Right kidney (tissue), 1 donor: ENCODE measurements at regions not wholly inside any gene's neighbourhood (a gene's known extent, or its start where the extent isn't known, plus 50 kb on each side); places are given as distances from the start of the nearest gene placed in this dataset.

Experiments
- DNase-seq: peaks from one replicate; pipeline ENCODE4 v3.0.0-alpha.2; 2016

DNA sequence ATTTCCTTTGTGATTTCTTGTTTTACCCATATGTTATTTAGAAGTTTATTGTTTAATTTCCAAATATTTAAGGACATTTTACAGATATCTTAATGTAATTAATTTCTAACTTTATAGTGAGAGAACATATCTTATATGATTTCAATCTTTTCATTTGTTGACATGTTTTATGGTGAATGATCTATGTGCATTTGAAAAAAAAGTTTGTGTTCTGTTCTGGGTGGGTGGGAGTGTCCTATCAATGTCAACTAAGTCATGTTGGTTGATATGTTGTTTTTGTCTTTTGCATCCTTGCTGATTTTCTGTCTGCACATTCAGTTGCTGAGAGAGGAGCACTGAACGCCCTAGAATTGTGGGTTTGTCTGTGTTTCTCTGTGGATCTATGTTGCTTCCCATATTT is 50.3 kb upstream of the CBFA2T3 start:
- DNase-seq = no peak

GRCh38 chr16:89031715-89032659 is 55.0 kb upstream of the CBFA2T3 start:
- DNase-seq = no peak

- DNase-seq = no peak
Measured at GRCh38 chr16:89033304-89033703, 56.3 kb upstream of the CBFA2T3 start.

DNA sequence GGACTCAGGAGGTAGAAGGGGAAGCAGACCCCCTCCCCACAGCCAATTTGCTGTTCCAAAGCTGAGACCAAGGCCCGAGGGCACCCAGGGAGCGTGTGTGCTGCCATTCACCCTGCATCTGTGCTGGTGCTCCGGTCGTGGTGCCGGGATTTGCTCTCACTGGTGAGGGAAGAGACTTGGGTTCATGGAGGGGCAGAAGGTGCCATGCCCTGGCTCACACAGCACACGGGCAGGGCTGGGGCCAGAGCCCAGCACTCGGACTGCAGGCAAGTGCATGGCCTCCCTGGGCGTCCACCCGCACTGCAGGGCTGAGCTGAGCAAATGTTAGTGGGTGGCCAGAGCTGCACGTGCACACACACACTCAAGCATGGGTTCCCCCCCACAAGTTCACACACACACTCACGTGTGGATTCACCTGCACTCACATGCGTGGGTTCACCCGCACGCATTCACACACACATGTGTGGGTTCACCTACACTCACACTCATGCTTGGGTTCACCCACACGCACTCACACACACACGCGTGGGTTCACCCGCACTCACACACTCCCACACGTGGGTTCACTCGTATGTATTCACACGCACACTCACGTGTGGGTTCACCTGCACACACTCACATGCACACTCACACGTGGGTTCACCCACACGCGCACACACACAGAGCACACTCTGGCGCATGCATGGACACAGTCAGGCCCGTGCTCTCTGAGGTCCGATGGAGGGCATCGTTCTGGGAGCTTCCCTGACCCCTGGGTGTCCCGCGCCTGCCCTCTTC is 57.0 kb upstream of the CBFA2T3 start:
- DNase-seq = no peak

DNA sequence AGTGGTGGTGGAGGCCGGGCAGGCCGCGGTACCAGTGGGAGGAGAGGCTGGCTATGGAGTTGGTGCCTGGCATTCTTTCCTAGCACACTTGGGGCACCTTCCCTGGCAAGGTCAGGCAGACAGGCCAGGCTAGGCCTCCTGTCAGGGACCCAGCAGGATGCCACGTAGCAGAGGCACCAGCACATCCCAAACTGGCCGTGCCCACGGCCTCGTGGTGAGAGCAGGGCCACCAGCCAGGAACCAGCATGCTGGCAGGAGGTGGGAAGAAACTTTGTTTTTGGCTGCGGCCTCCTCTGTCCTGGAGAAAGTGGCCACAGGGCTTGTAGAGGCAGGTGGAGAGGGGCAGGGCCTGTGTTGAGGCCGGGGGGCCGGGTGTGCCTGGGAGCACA is 57.6 kb upstream of the CBFA2T3 start:
- no peak for DNase-seq

DNA sequence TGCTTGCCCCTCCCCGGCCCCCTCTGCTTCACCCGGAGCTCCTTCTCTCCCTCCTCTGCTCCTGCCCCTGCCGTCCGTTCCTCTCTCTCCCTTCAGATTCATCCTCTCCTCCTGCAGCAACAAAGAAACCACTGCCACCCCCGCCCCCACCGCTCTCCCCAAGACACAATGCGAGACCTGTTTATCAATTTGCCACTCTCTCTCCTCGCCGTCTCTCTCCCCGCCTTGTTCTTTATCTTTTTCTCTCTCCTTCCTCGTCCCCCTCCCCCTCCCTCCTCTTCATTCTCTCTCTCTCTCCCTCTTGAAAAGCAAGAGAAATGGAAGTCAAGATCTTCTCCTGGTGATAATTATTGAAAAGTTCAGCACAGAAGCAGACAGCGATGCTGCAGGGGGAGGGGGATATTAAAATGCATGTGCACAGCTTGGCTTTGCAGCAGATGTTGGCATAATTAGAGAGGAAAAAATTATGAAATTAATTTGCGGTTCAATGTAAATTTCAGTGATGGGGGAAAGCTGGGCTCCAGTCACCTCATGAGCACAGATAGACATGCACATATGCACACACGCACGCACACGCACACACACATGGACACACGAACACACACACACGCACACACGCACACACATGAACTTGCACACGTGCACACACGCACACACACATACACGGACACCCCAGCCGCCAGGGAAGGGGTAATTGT is 58.1 kb upstream of the CBFA2T3 start:
- DNase-seq = no peak

- DNase-seq = no peak
Measured at GRCh38 chr16:89035669-89036570, 57.7 kb upstream of the ACSF3 start.

- no peak for DNase-seq
Measured at GRCh38 chr16:89036776-89037175, 56.9 kb upstream of the ACSF3 start.

- peak; percentile 43 for DNase-seq
Measured at GRCh38 chr16:89037261-89038152, 56.1 kb upstream of the ACSF3 start.

- no peak for DNase-seq
Measured at GRCh38 chr16:89038221-89038721, 55.4 kb upstream of the ACSF3 start.

GRCh38 chr16:89038811-89039735 is 54.6 kb upstream of the ACSF3 start:
- no peak for DNase-seq

DNA sequence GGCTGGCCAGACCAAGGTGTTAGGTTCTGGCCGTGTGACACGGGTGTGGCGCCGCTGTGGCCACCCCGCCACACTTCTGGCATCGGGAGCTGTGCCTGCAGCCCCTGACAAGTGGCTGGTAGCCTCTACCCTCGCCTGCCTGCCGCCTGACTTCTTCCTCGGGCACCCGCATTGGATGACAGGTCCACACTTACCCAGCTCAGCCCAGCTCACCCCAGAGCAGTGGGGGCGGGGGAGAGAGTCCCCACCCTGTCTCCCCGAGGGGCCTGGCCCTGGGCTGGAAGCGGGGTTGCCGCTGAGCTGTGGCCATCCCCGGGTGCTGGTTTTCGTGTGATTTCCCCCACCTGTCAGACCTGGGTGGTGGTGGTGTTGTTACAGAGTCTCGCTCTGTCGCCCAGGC is 53.9 kb upstream of the ACSF3 start:
- DNase-seq = no peak

- no peak for DNase-seq
Measured at GRCh38 chr16:89040391-89040790, 53.3 kb upstream of the ACSF3 start.

GRCh38 chr16:89040861-89041570 is 52.6 kb upstream of the ACSF3 start:
- DNase-seq = no peak

DNA sequence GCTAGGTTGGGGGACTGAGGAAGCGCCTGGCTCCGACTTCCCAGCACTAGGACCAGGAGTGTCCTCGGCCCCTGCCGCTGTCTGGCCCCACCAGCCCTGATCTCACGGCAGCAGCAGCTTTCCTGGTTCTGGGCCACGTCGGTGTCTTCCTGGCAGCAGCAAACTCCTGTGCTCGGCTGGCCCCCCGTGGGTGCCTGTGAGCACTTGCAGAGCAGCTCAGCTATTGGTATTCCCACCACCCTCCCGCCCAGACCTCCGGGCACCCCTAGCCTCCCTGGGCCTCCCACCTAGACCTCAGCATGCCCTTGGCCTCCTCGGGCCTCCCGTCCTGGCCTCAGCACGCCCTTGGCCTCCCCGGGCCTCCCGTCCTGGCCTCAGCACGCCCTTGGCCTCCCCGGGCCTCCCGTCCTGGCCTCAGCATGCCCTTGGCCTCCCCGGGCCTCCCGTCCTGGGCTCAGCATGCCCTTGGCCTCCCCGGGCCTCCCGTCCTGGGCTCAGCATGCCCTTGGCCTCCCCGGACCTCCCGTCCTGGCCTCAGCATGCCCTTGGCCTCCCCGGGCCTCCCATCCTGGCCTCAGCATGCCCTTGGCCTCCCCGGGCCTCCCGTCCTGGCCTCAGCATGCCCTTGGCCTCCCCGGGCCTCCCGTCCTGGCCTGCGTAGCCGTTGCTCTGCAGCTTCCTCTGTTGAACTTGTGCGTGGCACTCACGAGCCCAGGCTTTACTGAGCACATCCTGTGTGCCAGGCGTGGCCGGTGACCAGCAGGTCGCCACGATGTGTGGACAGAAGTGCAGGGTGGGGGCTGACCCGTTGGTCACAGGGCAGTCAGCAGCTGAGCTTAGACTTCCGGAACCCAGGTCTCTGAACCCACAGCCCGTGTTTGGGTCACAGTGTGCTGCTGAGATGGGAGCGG is 51.8 kb upstream of the ACSF3 start:
- DNase-seq = no peak

GRCh38 chr16:89042711-89043551 is 50.7 kb upstream of the ACSF3 start:
- DNase-seq = no peak
